HG02973 (cell line): ENCODE measurements at regions not wholly inside any gene's neighbourhood (a gene's known extent, or its start where the extent isn't known, plus 50 kb on each side); places are given as distances from the start of the nearest gene placed in this dataset.

Experiments
- ATAC-seq: cut with Tn5 transposase; IDR thresholded peaks from one replicate; pipeline ENCODE4 v1.9.1; 2021; ENCODE audit warnings: moderate library complexity; ENCODE audit not compliant: unreplicated experiment

DNA sequence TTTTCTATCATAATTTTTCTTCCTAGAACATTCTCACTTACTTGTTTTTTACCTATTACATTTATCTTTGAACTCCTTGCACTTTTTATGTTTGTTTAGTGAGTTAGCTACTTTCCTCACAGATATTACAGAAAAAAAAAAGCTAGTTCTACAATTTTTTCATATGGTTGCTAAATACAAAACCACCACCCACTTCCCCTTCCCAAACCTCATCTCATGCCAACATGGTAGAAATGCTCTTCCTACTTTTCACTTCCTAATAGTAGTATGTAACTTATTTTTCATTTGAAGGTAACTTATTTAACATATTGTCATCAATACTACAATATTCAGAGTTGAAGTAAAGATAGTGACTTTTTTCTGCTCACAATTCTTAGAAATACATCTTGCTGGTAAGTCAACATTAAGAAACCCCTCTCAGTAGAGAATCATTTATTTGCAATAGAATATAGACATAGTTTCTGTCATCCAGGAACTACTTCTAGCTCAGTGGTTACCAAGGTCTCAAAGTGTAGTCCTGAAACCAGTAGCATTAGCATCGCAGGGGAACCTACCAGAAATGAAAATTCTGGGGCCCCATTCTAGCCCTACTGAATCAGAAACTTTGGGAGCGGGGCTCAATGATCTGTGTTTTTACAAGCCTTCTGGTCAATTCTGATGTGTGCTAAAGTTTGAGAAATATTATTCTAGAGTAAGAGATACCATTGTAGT is 1124.6 kb downstream of the DTWD2 start:
- ATAC-seq, result no peak

DNA sequence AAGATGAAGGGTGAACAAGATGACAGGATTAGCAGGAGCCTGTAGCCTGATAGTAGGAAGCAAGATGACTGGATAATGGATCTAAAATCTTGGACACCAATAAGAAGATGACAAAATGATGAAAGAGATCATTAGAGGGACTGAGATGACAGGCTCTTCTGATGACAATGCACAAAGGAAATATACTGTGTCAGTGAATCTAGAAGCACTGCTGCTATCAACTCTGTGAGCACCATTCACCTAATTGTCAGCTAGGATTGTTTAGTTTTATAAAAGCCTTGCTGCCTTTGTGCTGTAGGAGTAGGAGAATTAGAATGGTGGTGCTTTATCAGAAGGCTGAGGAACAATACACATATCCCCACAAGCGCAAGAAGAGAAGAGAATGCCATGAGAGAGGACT is 1127.8 kb downstream of the DTWD2 start:
- no peak for ATAC-seq

DNA sequence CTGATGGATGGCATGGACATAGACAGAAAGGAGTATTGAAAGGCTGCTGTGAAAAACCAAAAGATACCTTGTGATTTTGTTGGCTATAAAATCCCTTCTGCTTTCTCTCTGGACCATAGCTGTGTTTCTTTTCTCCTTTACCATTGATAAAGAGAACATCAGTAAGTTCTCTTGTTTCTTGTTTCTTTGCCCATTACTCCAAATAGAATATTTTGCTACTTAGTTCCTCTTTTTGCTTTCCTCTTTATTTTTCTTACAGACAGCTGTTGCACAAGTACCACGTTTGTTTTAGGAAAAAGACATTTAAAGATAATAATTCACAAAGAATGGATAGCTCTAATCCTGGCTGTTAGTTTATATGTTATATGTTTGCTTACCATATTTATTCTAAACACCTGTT is 1129.2 kb downstream of the DTWD2 start:
- ATAC-seq, result no peak

DNA sequence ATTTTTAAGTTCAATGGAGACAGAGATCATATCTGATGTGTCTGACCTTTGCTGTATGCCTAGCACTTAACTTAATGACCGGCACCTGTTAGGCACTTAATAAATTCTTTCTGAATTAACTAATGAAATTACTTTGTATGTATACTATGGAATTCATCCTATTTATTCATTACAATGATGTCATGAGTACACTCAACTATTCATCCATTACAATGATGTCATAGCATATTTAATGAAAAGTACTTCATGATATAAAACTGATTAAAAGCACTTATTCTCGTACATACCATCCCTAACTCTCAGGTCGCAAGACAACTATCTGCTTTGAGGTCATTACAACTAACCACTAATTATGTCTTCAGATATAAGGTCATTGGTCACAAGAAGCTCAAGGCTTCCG is 1131.6 kb downstream of the DTWD2 start:
- no peak for ATAC-seq

DNA sequence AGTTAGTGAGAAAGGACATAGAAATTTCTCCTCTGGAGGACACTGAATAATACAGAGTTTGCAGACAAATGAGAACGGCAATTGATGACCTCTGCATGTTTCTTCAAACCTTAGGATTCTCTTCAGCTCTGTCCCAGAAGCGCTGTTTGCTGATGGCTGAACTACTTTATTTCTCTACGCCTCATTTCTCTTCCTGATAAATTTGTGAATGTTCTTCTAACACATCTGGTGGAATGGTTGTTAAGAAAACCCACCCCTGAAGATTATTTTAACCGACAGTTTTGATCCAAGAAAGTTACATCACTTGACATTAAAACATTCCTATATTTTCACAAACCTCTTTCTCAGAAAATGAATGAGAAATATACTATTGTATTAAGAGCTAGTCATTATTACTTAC is 1150.6 kb downstream of the DTWD2 start:
- no peak for ATAC-seq

DNA sequence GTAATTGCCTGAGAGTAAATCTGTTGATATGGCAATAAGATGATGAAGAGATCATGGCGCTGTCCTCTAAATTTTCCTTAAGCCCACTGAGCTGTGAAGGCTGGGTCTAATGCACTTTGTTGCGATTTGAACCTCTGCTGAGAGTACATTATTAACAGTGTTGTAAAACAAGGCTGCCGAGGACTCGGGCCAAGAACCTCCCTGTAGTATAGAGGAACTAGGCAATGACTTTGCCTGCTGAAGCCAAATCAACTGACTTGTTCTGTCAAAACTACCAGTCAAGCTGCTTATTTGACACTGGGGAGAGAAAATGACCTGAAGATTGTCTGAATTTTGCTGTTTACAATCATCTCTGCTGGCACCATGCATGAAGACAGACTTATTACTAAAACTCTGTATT is 1154.7 kb downstream of the DTWD2 start:
- no peak for ATAC-seq

DNA sequence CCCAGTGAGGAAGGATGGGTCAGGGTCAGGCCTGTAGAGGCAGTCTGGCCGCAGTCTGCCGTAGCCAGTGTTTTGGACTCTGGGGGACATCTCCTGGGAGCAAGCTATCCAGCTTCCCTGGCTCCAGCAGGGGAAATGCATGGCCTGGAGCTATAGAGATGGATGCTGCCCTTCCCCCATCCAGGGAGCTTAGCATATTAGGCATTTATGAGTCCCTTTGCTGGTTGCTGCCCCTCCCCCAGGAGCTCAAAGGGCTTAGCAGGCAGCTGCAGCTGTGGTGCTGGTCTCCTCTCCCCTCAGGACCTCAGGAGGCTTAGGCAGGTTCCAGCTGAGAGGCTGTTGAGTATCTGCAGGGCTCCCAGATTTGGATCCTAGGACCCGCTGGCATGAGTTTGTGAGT is 1158.7 kb downstream of the DTWD2 start:
- ATAC-seq, result no peak

DNA sequence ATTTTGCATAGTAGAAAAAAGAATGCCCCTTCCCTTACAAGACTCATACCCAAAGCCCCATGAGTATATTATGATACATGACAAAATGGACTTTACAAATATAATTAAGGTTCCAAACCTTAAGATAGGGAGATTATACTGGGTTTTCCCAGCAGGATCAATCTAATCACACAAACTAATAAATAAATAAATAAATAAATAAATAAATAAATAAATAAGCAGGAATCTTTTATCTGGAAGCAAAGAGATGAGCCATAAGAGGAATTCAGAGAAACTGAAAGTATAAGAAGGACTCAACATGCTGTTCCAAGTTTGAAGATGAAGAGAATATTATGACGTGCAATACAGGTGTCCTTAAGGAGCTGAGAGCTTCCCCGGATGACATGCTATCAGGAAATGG is 1174.5 kb downstream of the DTWD2 start:
- no peak for ATAC-seq

DNA sequence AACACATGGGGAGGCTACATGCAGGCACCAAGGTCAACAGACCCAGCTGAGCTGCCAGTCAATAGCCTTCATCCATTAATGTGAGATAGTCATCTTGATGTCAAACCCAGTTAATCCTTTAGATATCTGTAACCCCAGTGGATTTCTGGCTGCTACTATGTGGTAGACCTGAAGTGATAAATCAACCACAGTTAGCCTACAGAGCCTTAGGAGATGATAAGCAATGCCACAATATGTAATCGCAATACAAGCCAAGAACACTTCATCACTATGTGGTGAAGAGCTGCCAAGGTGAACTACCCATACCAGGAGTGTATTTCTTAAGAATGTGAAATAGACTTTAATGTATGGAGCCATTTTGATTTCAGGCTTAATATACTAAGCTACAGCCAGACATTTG is 1175.5 kb downstream of the DTWD2 start:
- no peak for ATAC-seq

DNA sequence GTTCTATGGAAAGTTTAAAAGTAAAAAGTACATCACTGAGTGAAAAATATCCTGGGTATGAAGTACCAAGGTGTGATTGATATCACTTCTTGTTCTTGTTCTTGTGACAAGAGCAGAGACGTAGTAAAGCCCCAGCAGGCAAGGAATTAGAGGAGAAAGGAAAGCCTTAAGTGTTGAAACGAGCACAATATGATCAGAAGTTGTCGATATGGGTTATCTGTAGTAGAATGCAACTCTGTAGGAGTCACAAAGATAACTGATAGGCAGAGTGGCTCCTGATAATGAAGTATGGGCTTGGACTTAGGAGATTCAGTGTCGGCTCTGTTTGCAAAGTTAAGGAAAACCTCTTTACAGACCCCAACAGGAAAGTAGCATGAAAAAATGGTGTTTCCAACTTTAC is 1179.1 kb downstream of the DTWD2 start:
- no peak for ATAC-seq

DNA sequence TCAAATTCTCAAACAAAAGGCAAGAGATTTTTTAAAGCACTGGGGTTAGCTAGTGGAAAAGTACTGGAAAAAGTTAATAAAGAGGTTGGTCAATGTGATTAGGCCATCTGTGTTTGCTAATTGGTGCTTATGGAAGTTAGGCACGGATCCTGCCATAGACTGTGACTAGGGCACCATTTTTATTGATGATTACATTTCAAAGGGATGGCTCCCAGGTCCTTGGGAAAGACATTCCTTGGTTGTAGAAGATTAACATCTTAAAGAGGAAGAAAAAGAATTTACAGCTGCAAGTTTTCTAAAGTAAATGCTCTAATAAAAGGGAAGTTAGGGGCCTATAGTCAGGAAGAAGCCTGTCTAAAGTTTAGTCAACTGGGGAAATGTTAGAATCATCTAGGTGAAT is 1183.3 kb downstream of the DTWD2 start:
- no peak for ATAC-seq

DNA sequence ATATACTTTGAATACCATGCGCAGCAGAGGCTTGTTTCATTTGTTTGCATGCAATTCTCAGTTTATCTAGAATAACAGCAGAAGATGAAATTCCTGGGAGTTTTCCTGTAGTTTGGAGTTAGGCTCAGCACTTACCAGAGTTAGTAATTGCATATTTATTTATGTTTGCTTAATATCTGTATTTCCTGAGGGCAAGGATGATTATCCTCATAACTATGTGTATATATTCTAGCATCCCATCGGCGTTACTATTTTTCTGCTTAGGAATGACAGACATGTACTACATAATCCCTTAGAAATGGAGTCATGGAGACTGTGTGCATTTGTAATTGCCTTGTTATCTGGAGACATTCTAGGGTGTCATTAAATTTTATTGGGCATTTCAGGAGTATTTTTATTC is 1184.8 kb downstream of the DTWD2 start:
- ATAC-seq, result no peak

DNA sequence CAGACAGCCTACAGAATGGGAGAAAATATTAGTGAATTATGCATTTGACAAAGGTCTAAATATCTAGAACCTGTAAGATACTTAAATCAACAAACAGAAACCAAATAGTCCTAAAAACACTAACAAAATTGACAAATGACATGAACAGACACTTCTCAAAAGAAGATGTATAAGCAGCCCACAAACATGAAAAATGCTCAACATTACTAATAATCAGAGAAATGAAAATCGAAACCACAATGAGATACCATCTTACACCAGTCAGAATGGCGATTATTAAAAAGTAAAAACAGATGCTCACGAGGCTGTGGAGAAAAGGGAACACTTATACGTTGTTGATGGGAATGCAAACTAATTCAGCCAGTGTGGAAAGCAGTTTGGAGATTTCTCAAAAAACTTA is 1186.8 kb downstream of the DTWD2 start:
- no peak for ATAC-seq

DNA sequence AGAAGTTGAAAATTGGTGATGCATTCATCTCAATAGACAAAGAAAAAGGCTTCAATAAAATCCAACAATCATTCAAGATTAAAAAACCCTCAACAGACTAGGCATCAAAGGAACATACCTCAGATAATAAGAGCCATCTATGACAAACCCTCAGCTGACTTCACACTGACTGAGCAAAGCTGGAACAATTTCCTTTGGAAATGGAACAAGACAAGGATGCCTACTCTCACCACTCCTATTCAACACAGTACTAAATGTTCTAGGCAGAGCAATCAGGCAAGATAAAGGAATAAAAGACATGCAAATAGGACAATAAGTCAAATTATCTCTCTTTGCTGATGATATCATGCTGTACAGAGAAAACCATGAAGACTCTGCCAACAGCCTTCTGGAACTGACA is 1188.1 kb downstream of the DTWD2 start:
- ATAC-seq, result no peak

DNA sequence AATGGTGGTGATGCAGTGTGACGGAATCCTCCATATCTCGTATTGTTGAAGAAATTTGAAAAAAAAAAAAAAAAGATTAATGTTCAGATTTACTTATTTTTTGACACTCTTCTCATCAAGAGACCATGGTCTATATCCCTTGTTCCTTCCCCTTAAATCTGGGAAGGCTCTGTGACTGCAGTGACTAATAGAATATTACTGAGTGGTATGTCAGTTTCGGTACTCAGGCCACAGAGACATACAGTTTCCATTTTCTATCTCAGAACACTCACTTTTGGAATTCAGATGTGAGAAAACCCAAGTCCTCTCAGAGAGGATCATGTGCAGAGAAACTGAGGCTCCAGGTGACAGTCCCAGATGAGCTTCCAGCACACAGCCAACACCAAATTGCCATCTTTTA is 1193.5 kb downstream of the DTWD2 start:
- no peak for ATAC-seq

DNA sequence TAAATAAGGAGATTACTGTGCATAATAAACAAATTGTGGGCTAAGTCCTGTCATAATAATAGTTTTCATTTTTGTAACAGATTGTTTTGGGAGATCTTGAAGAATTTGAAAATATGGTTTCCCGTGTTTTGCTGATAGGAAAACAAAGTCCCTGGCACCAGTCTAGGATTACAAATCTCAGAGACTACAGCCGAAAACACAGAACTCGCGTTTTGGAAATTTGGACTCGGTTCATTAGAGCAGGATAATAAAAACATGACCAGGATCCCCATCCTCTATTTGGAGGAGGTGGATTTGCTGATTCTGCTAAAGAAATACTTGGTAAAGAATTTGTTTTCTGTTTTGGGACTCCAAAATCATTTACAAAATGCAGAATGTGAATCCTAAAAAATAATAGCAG is 1194.4 kb downstream of the DTWD2 start:
- ATAC-seq, result no peak

DNA sequence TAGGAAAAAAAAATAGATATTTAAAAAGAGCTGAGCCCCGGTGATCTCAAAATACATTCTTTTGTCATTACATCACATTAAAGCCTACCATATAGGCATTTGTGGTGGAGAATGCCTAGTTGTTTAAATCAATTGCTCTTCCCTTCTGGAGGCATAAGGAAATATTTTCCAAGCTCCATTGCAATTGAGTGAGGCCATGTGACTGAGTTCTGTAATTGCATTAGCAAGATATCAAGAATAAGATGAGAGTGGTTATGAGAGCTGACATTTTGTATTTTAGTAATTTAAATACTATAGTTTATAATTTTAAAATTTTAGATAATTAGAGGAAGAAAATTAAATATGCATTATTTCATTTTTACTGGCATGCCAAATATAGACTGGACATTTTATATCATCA is 1195.9 kb downstream of the DTWD2 start:
- ATAC-seq, result no peak

DNA sequence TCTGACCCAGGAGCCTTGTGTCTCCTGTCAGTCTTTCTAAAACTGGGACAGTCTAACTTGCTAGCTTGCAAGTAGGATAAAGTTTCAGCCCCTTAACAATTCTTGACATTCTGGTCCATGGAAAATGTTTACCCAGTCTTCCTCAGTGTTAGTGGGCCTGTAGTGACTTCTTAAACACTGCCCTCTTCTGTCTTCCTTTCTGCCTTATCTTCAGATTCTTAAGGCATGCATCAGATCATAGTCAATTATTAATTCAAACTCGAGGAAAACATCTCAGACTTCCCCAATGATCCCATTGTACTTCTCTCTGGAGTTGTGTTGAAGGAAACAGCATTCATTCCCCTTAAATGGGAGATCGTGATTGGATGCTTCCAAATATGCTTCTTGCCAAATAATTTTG is 1199.8 kb downstream of the DTWD2 start:
- ATAC-seq, result no peak

DNA sequence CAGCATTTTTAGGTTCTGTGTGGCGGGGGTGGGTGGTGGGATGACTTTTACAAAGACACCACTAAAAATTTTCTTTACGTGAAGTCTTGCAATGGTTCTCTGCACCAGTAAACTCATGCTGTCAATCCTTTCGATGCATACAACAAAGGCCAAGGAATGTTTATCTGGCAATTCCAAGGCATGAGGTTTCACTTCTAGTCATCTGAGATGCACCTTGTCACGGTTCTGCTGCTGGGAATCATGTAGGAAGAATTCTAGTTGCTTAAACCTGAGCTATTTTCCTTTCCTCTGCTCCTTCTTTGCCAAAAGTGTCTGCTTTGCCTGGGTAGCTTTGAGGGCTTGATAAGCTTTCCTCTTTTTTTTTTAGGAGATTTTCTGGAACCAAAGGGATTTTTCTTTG is 1204.5 kb upstream of the SEMA6A start:
- ATAC-seq, result no peak

DNA sequence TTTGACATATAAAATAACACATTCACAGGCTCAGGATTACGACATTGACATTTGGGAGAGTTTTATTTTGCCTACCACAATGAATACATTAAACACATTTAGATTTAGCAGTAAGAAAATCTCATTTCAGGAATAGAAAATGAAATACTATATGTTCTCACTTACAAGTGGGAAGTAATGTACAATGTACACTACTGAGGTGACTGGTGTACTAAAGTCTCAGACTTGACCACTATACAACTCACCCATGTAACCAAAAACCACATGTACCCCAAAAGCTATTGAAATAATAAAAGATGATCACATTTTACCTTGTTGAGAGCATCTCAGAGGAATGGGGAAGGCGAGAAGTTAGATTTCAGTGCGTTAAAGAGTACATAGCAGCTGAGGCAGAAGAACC is 1202.4 kb upstream of the SEMA6A start:
- ATAC-seq, result no peak

DNA sequence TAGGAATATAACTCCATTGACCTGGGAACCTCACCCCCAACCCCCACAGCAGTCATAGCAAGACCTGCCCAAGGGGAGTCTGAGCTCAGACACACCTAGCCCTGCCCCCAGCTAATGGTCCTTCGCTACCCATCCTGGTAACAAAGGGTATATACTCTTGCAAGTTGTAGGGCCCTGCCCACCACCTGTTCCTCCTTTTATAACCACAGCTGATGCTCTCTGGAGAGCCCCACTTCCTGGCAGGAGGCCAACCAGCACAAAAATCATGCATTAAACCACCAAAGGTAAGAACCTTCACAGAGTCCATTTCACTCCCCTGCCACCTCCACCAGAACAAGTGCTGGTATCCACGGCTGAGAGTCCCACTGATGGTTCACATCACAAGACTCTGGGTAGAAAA is 1195.3 kb upstream of the SEMA6A start:
- ATAC-seq, result no peak

DNA sequence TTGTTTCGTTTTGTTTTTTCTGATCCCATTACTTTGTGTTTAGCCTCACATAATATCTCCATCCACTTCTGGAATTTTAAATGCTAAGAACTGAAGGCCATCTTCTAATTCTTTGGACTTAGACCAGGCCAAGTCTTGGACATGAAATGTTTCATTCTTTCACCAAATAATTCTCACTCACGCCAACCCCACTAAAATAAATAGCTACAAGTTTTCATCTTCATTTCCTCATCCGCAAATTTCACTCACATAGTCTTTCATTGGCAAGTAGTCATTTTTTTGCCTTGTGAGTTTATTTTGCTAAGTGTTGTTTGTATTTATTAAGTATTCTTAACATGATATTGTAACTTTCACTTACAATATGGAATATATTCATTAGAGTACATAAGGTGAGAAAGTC is 1188.6 kb upstream of the SEMA6A start:
- ATAC-seq, result no peak

DNA sequence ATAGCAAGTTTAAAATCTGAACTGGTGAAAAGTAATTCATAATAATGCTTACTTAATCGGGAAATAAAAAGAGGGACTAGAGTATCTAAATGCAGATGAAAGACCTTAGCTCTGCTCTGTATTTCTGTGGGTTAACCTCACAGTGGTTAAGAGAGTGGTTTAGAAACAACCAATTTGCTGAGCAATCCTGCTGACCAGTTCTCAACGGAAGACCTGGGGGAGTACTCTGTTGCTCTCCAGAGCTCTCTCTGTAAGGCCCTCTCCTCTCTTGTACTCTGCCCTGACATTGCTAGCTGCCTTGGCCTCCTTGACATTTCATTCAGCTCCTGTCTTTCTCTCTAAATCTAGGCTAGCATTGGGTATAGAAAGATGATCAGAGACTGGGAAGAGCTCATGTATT is 1186.6 kb upstream of the SEMA6A start:
- ATAC-seq, result no peak
